Calu3 (cell line): ENCODE measurements at regions not wholly inside any gene's neighbourhood (a gene's known extent, or its start where the extent isn't known, plus 50 kb on each side); places are given as distances from the start of the nearest gene placed in this dataset.

Experiments used
- BruUV-seq: library from RNA; stranded (reverse); fragments of 400-500 nt; replicated peaks from 2 replicates; lab custom pipeline; 2021; lab: Mats Ljungman, UMichigan
- CTCF ChIA-PET: fragments of 300-600 bp; sonication (Branson Sonifier 250); formaldehyde crosslinking; loops from one replicate; lab custom pipeline; 2022; ENCODE audit warnings: antibody characterized with exemption; lab: Charles Lee
- DNase-seq: peaks from one replicate; pipeline ENCODE4 v3.0.0; 2022
- H3K27ac Mint-ChIP-seq: one replicate; pipeline ENCODE4 v1.8.0; 2022; ENCODE audit warnings: mixed read lengths; ENCODE audit not compliant: unreplicated experiment
- H3K27me3 Mint-ChIP-seq: one replicate; pipeline ENCODE4 v1.8.0; 2022; ENCODE audit warnings: mixed read lengths; ENCODE audit not compliant: unreplicated experiment
- H3K36me3 Mint-ChIP-seq: one replicate; pipeline ENCODE4 v1.8.0; 2022; ENCODE audit warnings: mild to moderate bottlenecking, moderate library complexity, mixed read lengths; ENCODE audit not compliant: insufficient read depth, unreplicated experiment
- H3K4me1 Mint-ChIP-seq: one replicate; pipeline ENCODE4 v1.8.0; 2022; ENCODE audit warnings: mild to moderate bottlenecking, low read depth, mixed read lengths; ENCODE audit not compliant: unreplicated experiment
- H3K4me3 Mint-ChIP-seq: one replicate; pipeline ENCODE4 v1.8.0; 2022; ENCODE audit warnings: mild to moderate bottlenecking, low read depth, moderate library complexity, mixed read lengths; ENCODE audit not compliant: unreplicated experiment
- H3K9me3 Mint-ChIP-seq: one replicate; pipeline ENCODE4 v1.8.0; 2022; ENCODE audit warnings: low read depth, mixed read lengths; ENCODE audit not compliant: unreplicated experiment
- CTCF ChIP-seq: fragments of 200-600 bp; IDR thresholded peaks from one replicate; pipeline ENCODE4 v1.8.0; 2022; ENCODE audit warnings: antibody characterized with exemption; ENCODE audit not compliant: unreplicated experiment
- intact Hi-C: fragments of 100-400 bp; cut with micrococcal nuclease; formaldehyde crosslinking; loops from one replicate; pipeline ENCODE4 v1.10.0; 2022; ENCODE audit not compliant: unreplicated experiment

GRCh38 chr5:34563931-34564709, 92.0 kb upstream of the RAI14 start:
- Mint-ChIP-seq H3K4me1 (peaks cover 6% of the 10 kb centered on the region), H3K9me3 (no peaks in the 10 kb centered on the region), H3K27ac (no peak overlapping the region), H3K27me3 (no peaks in the 10 kb centered on the region), H3K36me3 (no peaks in the 10 kb centered on the region), H3K4me3 (no peak overlapping the region)
- DNase-seq: no peak
- intact Hi-C loops: no loop called here
- CTCF ChIA-PET: no interaction called here
- BruUV-seq: no TSS peak
- no peak for TF ChIP-seq CTCF

GRCh38 chr5:34564710-34565235, 91.4 kb upstream of the RAI14 start:
- H3K27me3 Mint-ChIP-seq: no peaks in the 10 kb centered on the region
- intact Hi-C loops: no loop called here
- no peaks in the 10 kb centered on the region for H3K36me3 Mint-ChIP-seq
- CTCF ChIA-PET: no interaction called here
- H3K4me3 Mint-ChIP-seq: no peak overlapping the region
- no TSS peak for BruUV-seq
- no peak for TF ChIP-seq CTCF
- H3K27ac Mint-ChIP-seq: no peak overlapping the region
- no peak for DNase-seq
- H3K9me3 Mint-ChIP-seq: no peaks in the 10 kb centered on the region
- H3K4me1 Mint-ChIP-seq: peaks cover 6% of the 10 kb centered on the region

- CTCF ChIA-PET: no interaction called here
- Mint-ChIP-seq H3K4me1 (peaks cover 15% of the 10 kb centered on the region), H3K4me3 (no peak overlapping the region), H3K36me3 (no peaks in the 10 kb centered on the region), H3K9me3 (no peaks in the 10 kb centered on the region), H3K27me3 (no peaks in the 10 kb centered on the region), H3K27ac (no peak overlapping the region)
- no peak for DNase-seq
- intact Hi-C loops: no loop called here
- no TSS peak for BruUV-seq
- no peak for TF ChIP-seq CTCF
Measured at GRCh38 chr5:34570143-34570542, 86.0 kb upstream of the RAI14 start.

- Mint-ChIP-seq H3K4me1 (peaks cover 15% of the 10 kb centered on the region), H3K27ac (no peak overlapping the region), H3K4me3 (no peak overlapping the region), H3K27me3 (no peaks in the 10 kb centered on the region), H3K36me3 (no peaks in the 10 kb centered on the region), H3K9me3 (no peaks in the 10 kb centered on the region)
- no peak for TF ChIP-seq CTCF
- DNase-seq: no peak
- intact Hi-C loops: no loop called here
- CTCF ChIA-PET: no interaction called here
- BruUV-seq: no TSS peak
Measured at GRCh38 chr5:34570721-34571676, 85.1 kb upstream of the RAI14 start.
